ENCODE measurements at regions not wholly inside any gene's neighbourhood (a gene's known extent, or its start where the extent isn't known, plus 50 kb on each side); places are given as distances from the start of the nearest gene placed in this dataset.
A peak's percentile ranks its signal among the peaks of the same experiment; 100 is the strongest.

DNA sequence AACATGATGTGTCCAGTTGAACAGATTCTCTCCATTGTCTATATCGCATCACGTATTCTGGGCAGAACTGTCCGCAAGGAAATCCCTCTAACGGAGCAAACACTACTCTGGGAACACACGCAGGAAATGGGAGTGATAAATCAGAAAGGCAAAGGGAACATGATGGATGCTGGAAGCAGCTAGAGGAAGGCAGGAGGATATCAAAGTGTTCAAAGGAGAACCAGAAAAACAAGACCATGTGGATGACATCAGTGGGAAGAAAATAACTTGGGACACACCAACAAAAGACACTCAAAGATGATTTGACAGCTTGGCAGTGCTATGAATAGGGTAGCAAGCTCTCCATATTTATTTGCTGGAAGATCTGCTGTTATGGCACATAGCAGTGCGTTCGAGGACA is 142.9 kb downstream of the PLK2 start:
- Histone ChIP-seq H3K23ac (ENCODE audit: insufficient read length) (no peak overlapping the region), H3K18ac (ENCODE audit: extremely low read depth, low read length) (no peak overlapping the region), H2BK12ac (ENCODE audit: low read depth, low read length) (no peak overlapping the region), H3K4me1 (replicated peaks in 1 of 4; ENCODE audit: control insufficient read depth in 3 of 4, insufficient read depth in 4 of 4, low read length in 3 of 4) (no peaks in the 10 kb centered on the region; a peak in 2 of 7 replicates), H4K5ac (ENCODE audit: insufficient read length, low read depth, low read length) (no peak overlapping the region), H2BK20ac (ENCODE audit: low read length) (no peak overlapping the region), H2AK5ac (ENCODE audit: low read depth, low read length) (no peak overlapping the region), H3K27me3 (replicated peaks in 1 of 4; ENCODE audit: control insufficient read depth in 3 of 4, extremely low read depth in 1 of 4, insufficient read depth in 3 of 4, low read length in 3 of 4) (no peaks in the 10 kb centered on the region), H3K56ac (replicated peaks; ENCODE audit: insufficient read length, low read depth, low read length) (no peak overlapping the region), H3K4ac (replicated peaks; ENCODE audit: insufficient read length, low read depth, low read length) (no peak overlapping the region), H2BK5ac (ENCODE audit: low read depth, low read length) (no peak overlapping the region), H2BK120ac (replicated peaks; ENCODE audit: low read depth, low read length) (no peak overlapping the region), H2AFZ (ENCODE audit: low read length) (peak overlapping the region; percentile 85; the same call in 1 of the 2 replicates), H3K9me3 (ENCODE audit: insufficient read depth in 2 of 2, low read depth in 1 of 2, low read length in 1 of 2) (no peaks in the 10 kb centered on the region), H3K4me3 (ENCODE audit: extremely low read depth in 1 of 4, insufficient read depth in 2 of 4, low read depth in 3 of 4, low read length in 4 of 4) (no peak overlapping the region), H3K14ac (ENCODE audit: insufficient read length) (no peak overlapping the region), H2BK15ac (ENCODE audit: low read length) (no peak overlapping the region), H3K27ac (ENCODE audit: low read depth, low read length) (no peak overlapping the region), H3K79me1 (ENCODE audit: low read depth, low read length) (no peaks in the 10 kb centered on the region), H3K4me2 (ENCODE audit: insufficient read depth in 1 of 2, low read depth in 2 of 2, low read length in 2 of 2) (no peak overlapping the region), H3K9ac (replicated peaks in 1 of 4; ENCODE audit: extremely low read depth in 1 of 4, low read depth in 3 of 4, low read length in 3 of 4) (no peak overlapping the region; a peak in 1 of 7 replicates), H4K20me1 (replicated peaks in 1 of 2; ENCODE audit: control insufficient read depth in 1 of 2, insufficient read depth in 2 of 2, low read length in 2 of 2) (no peaks in the 10 kb centered on the region), H3K79me2 (ENCODE audit: control insufficient read depth in 1 of 2, insufficient read depth in 2 of 2, low read length in 2 of 2) (no peaks in the 10 kb centered on the region), H3K36me3 (ENCODE audit: control insufficient read depth in 2 of 4, insufficient read depth in 4 of 4, low read length in 3 of 4) (no peaks in the 10 kb centered on the region), H4K8ac (ENCODE audit: extremely low read depth, insufficient read depth, low read length) (no peak overlapping the region), H4K91ac (replicated peaks; ENCODE audit: insufficient read length, low read length) (no peak overlapping the region), H3K23me2 (ENCODE audit: low read depth, low read length) (no peaks in the 10 kb centered on the region)
- FAIRE-seq (no peak), DNase-seq (ENCODE audit: low read depth in 1 of 2, low spot score in 2 of 2) (no peak)
- POLR2A ChIA-PET (ENCODE audit: partially characterized antibody), result no interaction called here
- CTCF ChIA-PET (ENCODE audit: partially characterized antibody), result interaction anchor here (0.6 kb wide), 1 partner anchor 719 kb away, joined by 3 read pairs; no protein-coding TSS in a partner anchor
- no peak for TF ChIP-seq CBX5 (IDR thresholded peaks at IDR 0.05; ENCODE audit: low read depth, low read length)
- TF ChIP-seq CEBPB (IDR thresholded peaks at IDR 0.05; ENCODE audit: low read depth, low read length), result no peak
- no peak for TF ChIP-seq RBBP5 (IDR thresholded peaks at IDR 0.05; ENCODE audit: borderline replicate concordance, low read depth, low read length)
- WGBS, 2 experiments (ENCODE audit: extremely low coverage in 1 of 2, insufficient coverage in 1 of 2, insufficient read length in 1 of 2, insufficient replicate concordance in 2 of 2, low coverage in 1 of 2, low lambda C conversion rate in 2 of 2, missing lambda C conversion rate in 1 of 2), result 91% methylated on average over 7 of the region's 7 CpGs; no CpG with 5 or more reads in 1 of the 2 experiments

Data from H1 (cell line).